ENCODE measurements at regions not wholly inside any gene's neighbourhood (a gene's known extent, or its start where the extent isn't known, plus 50 kb on each side); places are given as distances from the start of the nearest gene placed in this dataset.

- TF ChIP-seq EZH2phosphoT487 (IDR thresholded peaks at IDR 0.05; ENCODE audit: low read depth, severe bottlenecking, unreplicated experiment) (no peak), CTCF (IDR thresholded peaks at IDR 0.05; ENCODE audit: poor library complexity) (no peak), EZH2 (IDR thresholded peaks at IDR 0.05; ENCODE audit: borderline replicate concordance) (no peak)
- no peak for DNase-seq (ENCODE audit: low spot score)
- H3K27me3 ChIP-seq, result no peaks in the 10 kb centered on the region
- no peaks in the 10 kb centered on the region for H3K9me2 ChIP-seq (replicated peaks; ENCODE audit: insufficient read depth)
- no peaks in the 10 kb centered on the region for H3K9me3 ChIP-seq (ENCODE audit: low read depth)
- H3K27ac ChIP-seq, result no peak overlapping the region
- no peak overlapping the region for H2AFZ ChIP-seq
- no peaks in the 10 kb centered on the region for H3K79me2 ChIP-seq
- no peaks in the 10 kb centered on the region for H3K36me3 ChIP-seq (replicated peaks; ENCODE audit: insufficient read depth, low read depth)
- H3K4me1 ChIP-seq (ENCODE audit: insufficient read depth), result no peaks in the 10 kb centered on the region
- no peaks in the 10 kb centered on the region for H4K20me1 ChIP-seq (ENCODE audit: insufficient read depth, poor library complexity, severe bottlenecking)
- 83% methylated on average over 6 of the region's 6 CpGs for WGBS (ENCODE audit: low lambda C conversion rate, missing lambda C conversion rate)
- H3K4me2 ChIP-seq, result no peak overlapping the region
- no peak overlapping the region for H3K4me3 ChIP-seq
Observed at GRCh38 chr2:102910724-102911123, 148.9 kb downstream of the TMEM182 start.

- no peaks in the 10 kb centered on the region for H3K27me3 ChIP-seq
- no peaks in the 10 kb centered on the region for H4K20me1 ChIP-seq (ENCODE audit: insufficient read depth, poor library complexity, severe bottlenecking)
- no peaks in the 10 kb centered on the region for H3K36me3 ChIP-seq (replicated peaks; ENCODE audit: insufficient read depth, low read depth)
- no peak overlapping the region for H2AFZ ChIP-seq
- WGBS (ENCODE audit: low lambda C conversion rate, missing lambda C conversion rate), result 79% methylated on average over 2 of the region's 2 CpGs
- H3K4me3 ChIP-seq, result no peak overlapping the region
- no peak for DNase-seq (ENCODE audit: low spot score)
- H3K79me2 ChIP-seq, result no peaks in the 10 kb centered on the region
- no peaks in the 10 kb centered on the region for H3K9me2 ChIP-seq (replicated peaks; ENCODE audit: insufficient read depth)
- no peak overlapping the region for H3K27ac ChIP-seq
- no peaks in the 10 kb centered on the region for H3K9me3 ChIP-seq (ENCODE audit: low read depth)
- no peak overlapping the region for H3K4me2 ChIP-seq
- H3K4me1 ChIP-seq (ENCODE audit: insufficient read depth), result no peaks in the 10 kb centered on the region
- no peak for TF ChIP-seq CTCF (IDR thresholded peaks at IDR 0.05; ENCODE audit: poor library complexity)
- no peak for TF ChIP-seq EZH2 (IDR thresholded peaks at IDR 0.05; ENCODE audit: borderline replicate concordance)
- TF ChIP-seq EZH2phosphoT487 (IDR thresholded peaks at IDR 0.05; ENCODE audit: low read depth, severe bottlenecking, unreplicated experiment), result no peak
Observed at GRCh38 chr2:102915128-102915527, 153.3 kb downstream of the TMEM182 start.

DNA sequence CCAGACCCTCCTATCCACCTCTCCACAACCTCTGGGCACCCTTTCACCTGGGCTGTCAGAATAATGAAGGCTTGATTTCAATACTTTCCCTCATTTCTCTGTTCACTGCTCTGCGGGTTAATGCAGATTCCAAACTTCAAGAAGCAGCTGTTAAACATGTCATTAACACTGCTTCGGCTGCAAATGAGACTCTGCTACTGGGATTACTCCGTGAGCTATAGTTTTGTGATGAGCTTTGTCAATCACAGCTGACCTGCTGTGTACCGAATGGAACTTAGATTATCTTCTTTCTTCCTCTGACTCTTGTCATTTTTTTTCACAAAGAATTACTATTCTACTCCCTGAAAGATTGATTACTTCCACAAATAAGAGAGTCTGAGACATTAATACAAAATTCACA is 160.5 kb downstream of the TMEM182 start:
- WGBS (ENCODE audit: low lambda C conversion rate, missing lambda C conversion rate), result 68% methylated on average over 4 of the region's 4 CpGs
- no peaks in the 10 kb centered on the region for H3K4me1 ChIP-seq (ENCODE audit: insufficient read depth)
- no peak overlapping the region for H3K27ac ChIP-seq
- no peaks in the 10 kb centered on the region for H3K79me2 ChIP-seq
- no peaks in the 10 kb centered on the region for H3K36me3 ChIP-seq (replicated peaks; ENCODE audit: insufficient read depth, low read depth)
- no peak overlapping the region for H2AFZ ChIP-seq
- no peak overlapping the region for H3K4me3 ChIP-seq
- H3K9me2 ChIP-seq (replicated peaks; ENCODE audit: insufficient read depth), result no peaks in the 10 kb centered on the region
- TF ChIP-seq EZH2 (IDR thresholded peaks at IDR 0.05; ENCODE audit: borderline replicate concordance), result no peak
- TF ChIP-seq EZH2phosphoT487 (IDR thresholded peaks at IDR 0.05; ENCODE audit: low read depth, severe bottlenecking, unreplicated experiment), result no peak
- TF ChIP-seq CTCF (IDR thresholded peaks at IDR 0.05; ENCODE audit: poor library complexity), result no peak
- H3K9me3 ChIP-seq (ENCODE audit: low read depth), result no peaks in the 10 kb centered on the region
- no peak for DNase-seq (ENCODE audit: low spot score)
- no peaks in the 10 kb centered on the region for H3K27me3 ChIP-seq
- no peaks in the 10 kb centered on the region for H4K20me1 ChIP-seq (ENCODE audit: insufficient read depth, poor library complexity, severe bottlenecking)
- no peak overlapping the region for H3K4me2 ChIP-seq

DNA sequence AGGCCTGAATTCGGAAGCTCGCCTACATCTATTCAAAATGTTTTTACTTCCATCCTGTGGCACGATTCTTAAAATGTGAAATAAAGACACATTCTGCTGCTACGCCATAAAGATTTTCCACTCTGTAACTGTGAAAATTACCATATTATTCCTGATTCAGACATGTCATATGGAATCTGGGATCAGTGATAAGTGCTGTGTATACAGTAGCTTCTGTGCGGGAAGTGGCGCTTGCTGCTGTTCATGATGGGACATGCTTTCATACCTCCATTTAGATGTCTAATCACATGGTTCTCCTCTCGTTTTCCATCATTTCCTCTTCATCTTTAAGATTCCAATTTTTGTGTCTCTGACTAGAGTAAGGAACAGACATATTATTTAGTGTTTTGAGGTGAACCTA is 163.2 kb downstream of the TMEM182 start:
- 91% methylated on average over 7 of the region's 7 CpGs for WGBS (ENCODE audit: low lambda C conversion rate, missing lambda C conversion rate)
- TF ChIP-seq EZH2 (IDR thresholded peaks at IDR 0.05; ENCODE audit: borderline replicate concordance) (no peak), CTCF (IDR thresholded peaks at IDR 0.05; ENCODE audit: poor library complexity) (no peak), EZH2phosphoT487 (IDR thresholded peaks at IDR 0.05; ENCODE audit: low read depth, severe bottlenecking, unreplicated experiment) (no peak)
- Histone ChIP-seq H3K9me2 (replicated peaks; ENCODE audit: insufficient read depth) (no peaks in the 10 kb centered on the region), H3K79me2 (no peaks in the 10 kb centered on the region), H4K20me1 (ENCODE audit: insufficient read depth, poor library complexity, severe bottlenecking) (no peaks in the 10 kb centered on the region), H3K4me1 (ENCODE audit: insufficient read depth) (no peaks in the 10 kb centered on the region), H3K27me3 (no peaks in the 10 kb centered on the region), H3K9me3 (ENCODE audit: low read depth) (no peaks in the 10 kb centered on the region), H3K36me3 (replicated peaks; ENCODE audit: insufficient read depth, low read depth) (no peaks in the 10 kb centered on the region), H3K4me3 (no peak overlapping the region), H3K4me2 (no peak overlapping the region), H3K27ac (no peak overlapping the region), H2AFZ (no peak overlapping the region)
- DNase-seq (ENCODE audit: low spot score), result no peak
